Activated CD8-positive, alpha-beta T cell treated with anti-CD3 and anti-CD28 coated beads for 36 hours (primary cell): ENCODE measurements at regions not wholly inside any gene's neighbourhood (a gene's known extent, or its start where the extent isn't known, plus 50 kb on each side); places are given as distances from the start of the nearest gene placed in this dataset.

ENCODE experiments used
- ATAC-seq: fragments of 200-7000 bp; cut with Tn5 transposase; one replicate; pipeline ENCODE4 v1.10.0; 2021; ENCODE audit warnings: mild to moderate bottlenecking, moderate library complexity
- CTCF ChIA-PET: fragments of 350-600 bp; sonication (Branson Sonifier 250); formaldehyde crosslinking; loops from one replicate; lab custom pipeline; 2021; ENCODE audit warnings: antibody characterized with exemption; lab: Charles Lee
- POLR2A ChIA-PET: fragments of 350-600 bp; sonication (Branson Sonifier 250); formaldehyde crosslinking; loops from one replicate; lab custom pipeline; 2021; ENCODE audit warnings: antibody characterized with exemption; lab: Charles Lee
- DNase-seq: peaks from one replicate; pipeline ENCODE4 v3.0.0-alpha.2; 2020
- H3K27ac Mint-ChIP-seq: one replicate; pipeline ENCODE4 v1.8.0; 2021; ENCODE audit warnings: mild to moderate bottlenecking, mixed read lengths
- H3K27me3 Mint-ChIP-seq: one replicate; pipeline ENCODE4 v1.8.0; 2021; ENCODE audit warnings: mixed read lengths
- H3K36me3 Mint-ChIP-seq: one replicate; pipeline ENCODE4 v1.8.0; 2021; ENCODE audit warnings: low read depth, mixed read lengths
- H3K4me1 Mint-ChIP-seq: one replicate; pipeline ENCODE4 v1.8.0; 2021; ENCODE audit warnings: low read depth, mixed read lengths
- H3K4me3 Mint-ChIP-seq: one replicate; pipeline ENCODE4 v1.8.0; 2021; ENCODE audit warnings: mild to moderate bottlenecking, moderate library complexity, mixed read lengths
- H3K9me3 Mint-ChIP-seq: one replicate; pipeline ENCODE4 v1.8.0; 2021; ENCODE audit warnings: mixed read lengths
- CTCF ChIP-seq: fragments of 200-600 bp; IDR thresholded peaks from one replicate; pipeline ENCODE4 v1.8.0; 2022; ENCODE audit warnings: antibody characterized with exemption, mild to moderate bottlenecking
- intact Hi-C: fragments of 100-400 bp; cut with micrococcal nuclease; formaldehyde crosslinking; loops from one replicate; pipeline ENCODE4 v1.10.0; 2022

- Mint-ChIP-seq H3K9me3 (no peaks in the 10 kb centered on the region), H3K4me3 (no peak overlapping the region), H3K36me3 (no peaks in the 10 kb centered on the region), H3K27ac (no peak overlapping the region), H3K27me3 (peaks cover 21% of the 10 kb centered on the region), H3K4me1 (no peaks in the 10 kb centered on the region)
- no peak for ATAC-seq
- ChIA-PET CTCF (no interaction called here), POLR2A (no interaction called here)
- DNase-seq, result no peak
- TF ChIP-seq CTCF, result no peak
- intact Hi-C loops, result no loop called here
Observed at GRCh38 chr5:42015254-42015653, 90.2 kb downstream of the FBXO4 start.

- ChIA-PET CTCF (interaction anchor here (1.5 kb wide), 1 partner anchor 41 kb away, joined by 5 read pairs; no protein-coding TSS in a partner anchor), POLR2A (no interaction called here)
- no peak overlapping the region for H3K27ac Mint-ChIP-seq
- no peak overlapping the region for H3K4me3 Mint-ChIP-seq
- intact Hi-C loops, result no loop called here
- H3K4me1 Mint-ChIP-seq, result no peaks in the 10 kb centered on the region
- no peaks in the 10 kb centered on the region for H3K9me3 Mint-ChIP-seq
- no peaks in the 10 kb centered on the region for H3K36me3 Mint-ChIP-seq
- peaks cover 21% of the 10 kb centered on the region for H3K27me3 Mint-ChIP-seq
- ATAC-seq, result no peak
- no peak for TF ChIP-seq CTCF
- no peak for DNase-seq
Observed at GRCh38 chr5:42015681-42016080, 90.6 kb downstream of the FBXO4 start.

- ChIA-PET POLR2A (no interaction called here), CTCF (no interaction called here)
- intact Hi-C loops, result no loop called here
- ATAC-seq (no peak), DNase-seq (no peak)
- Mint-ChIP-seq H3K9me3 (peaks cover 3% of the 10 kb centered on the region), H3K27ac (no peak overlapping the region), H3K27me3 (peaks cover 14% of the 10 kb centered on the region), H3K4me1 (no peaks in the 10 kb centered on the region), H3K36me3 (no peaks in the 10 kb centered on the region), H3K4me3 (no peak overlapping the region)
- TF ChIP-seq CTCF, result no peak
Observed at GRCh38 chr5:42020788-42021530, 95.9 kb downstream of the FBXO4 start.

- Mint-ChIP-seq H3K27me3 (peaks cover 15% of the 10 kb centered on the region), H3K36me3 (no peaks in the 10 kb centered on the region), H3K27ac (no peak overlapping the region), H3K4me1 (no peaks in the 10 kb centered on the region), H3K9me3 (peaks cover 3% of the 10 kb centered on the region), H3K4me3 (no peak overlapping the region)
- DNase-seq (no peak), ATAC-seq (no peak)
- intact Hi-C loops, result no loop called here
- TF ChIP-seq CTCF, result no peak
- ChIA-PET CTCF (interaction anchor here (1.4 kb wide), 1 partner anchor 16 kb away, joined by 3 read pairs; no protein-coding TSS in a partner anchor), POLR2A (no interaction called here)
Observed at GRCh38 chr5:42021923-42022322, 96.8 kb downstream of the FBXO4 start.

- H3K4me1 Mint-ChIP-seq, result no peaks in the 10 kb centered on the region
- ATAC-seq (no peak), DNase-seq (no peak)
- H3K9me3 Mint-ChIP-seq, result peaks cover 3% of the 10 kb centered on the region
- CTCF ChIA-PET, result interaction anchor here (1.4 kb wide), 1 partner anchor 17 kb away, joined by 3 read pairs; no protein-coding TSS in a partner anchor
- POLR2A ChIA-PET, result no interaction called here
- intact Hi-C loops, result no loop called here
- no peak overlapping the region for H3K27ac Mint-ChIP-seq
- peaks cover 14% of the 10 kb centered on the region for H3K27me3 Mint-ChIP-seq
- no peak overlapping the region for H3K4me3 Mint-ChIP-seq
- no peaks in the 10 kb centered on the region for H3K36me3 Mint-ChIP-seq
- no peak for TF ChIP-seq CTCF
Observed at GRCh38 chr5:42022383-42022972, 97.4 kb downstream of the FBXO4 start.
